GM19395 (cell line): ENCODE measurements at regions not wholly inside any gene's neighbourhood (a gene's known extent, or its start where the extent isn't known, plus 50 kb on each side); places are given as distances from the start of the nearest gene placed in this dataset.
"Not testable (repeated sequence)": the region's sequence is repeated elsewhere in the genome, so short reads cannot be mapped to it uniquely, and the experiment has no call there.

Experiments
- ATAC-seq: cut with Tn5 transposase; IDR thresholded peaks from one replicate; pipeline ENCODE4 v1.9.1; 2021; ENCODE audit warnings: mild to moderate bottlenecking, moderate library complexity; ENCODE audit not compliant: unreplicated experiment

GRCh38 chr2:188645986-188646385 lies 328.2 kb upstream of the COL3A1 start:
- no peak for ATAC-seq

GRCh38 chr2:188647430-188648070 lies 326.6 kb upstream of the COL3A1 start:
- ATAC-seq, result no peak

GRCh38 chr2:188659656-188660406 lies 314.3 kb upstream of the COL3A1 start:
- ATAC-seq, result no peak

- ATAC-seq, result no peak
Observed at GRCh38 chr2:188663301-188663700, 310.9 kb upstream of the COL3A1 start.

- ATAC-seq, result no peak
Observed at GRCh38 chr2:188664416-188664815, 309.8 kb upstream of the COL3A1 start.

DNA sequence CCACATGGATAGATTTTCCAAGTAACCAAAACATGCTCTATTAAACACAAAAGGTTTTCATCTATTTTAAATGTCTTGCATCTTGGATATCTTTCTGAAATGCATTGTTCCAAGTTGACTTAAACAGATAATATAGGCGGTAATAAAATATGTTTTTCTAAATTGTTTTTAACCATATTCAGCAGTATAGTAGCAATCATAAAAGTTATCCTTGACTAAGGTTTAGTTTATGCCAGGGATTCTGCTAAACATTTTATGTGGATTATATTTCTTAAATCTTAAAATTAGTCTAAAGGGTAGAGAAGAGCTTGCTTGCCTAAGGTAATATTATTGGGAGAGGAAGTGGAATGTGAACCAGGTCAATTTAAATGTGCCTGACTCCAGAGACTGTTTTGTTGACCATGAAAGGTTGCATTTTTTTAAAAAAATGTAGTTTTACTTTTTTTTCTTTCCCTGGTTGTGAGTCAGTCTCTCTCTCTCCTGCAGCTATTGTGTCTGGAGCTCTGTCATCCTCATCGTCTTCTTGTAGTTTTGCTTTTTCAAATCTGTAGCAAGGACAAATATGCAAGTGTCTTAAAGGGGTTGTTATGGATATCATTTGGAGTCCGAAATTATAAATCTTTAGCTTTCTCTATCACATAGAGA lies 309.1 kb upstream of the COL3A1 start:
- ATAC-seq, result no peak

GRCh38 chr2:188665727-188666304 lies 308.4 kb upstream of the COL3A1 start:
- no peak for ATAC-seq

DNA sequence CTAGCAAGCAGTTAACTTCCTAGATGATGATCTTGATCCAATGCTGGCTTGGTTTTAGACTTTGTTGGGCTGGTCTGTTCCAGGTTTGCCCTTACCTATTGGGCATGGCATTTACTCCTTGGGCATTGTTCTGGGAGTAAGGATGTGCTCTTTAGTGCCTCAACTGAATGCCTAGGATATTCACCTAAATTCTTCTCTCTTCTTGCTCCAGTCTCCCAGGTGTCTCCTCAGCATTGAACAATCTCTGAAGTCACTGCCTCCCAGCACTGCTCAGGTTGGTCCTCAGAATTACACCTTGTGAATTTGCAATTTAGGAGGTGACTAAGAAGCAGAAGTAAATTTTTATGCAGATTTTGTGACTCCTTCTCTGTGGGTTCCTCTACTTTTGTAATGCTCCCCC lies 307.7 kb upstream of the COL3A1 start:
- no peak for ATAC-seq

DNA sequence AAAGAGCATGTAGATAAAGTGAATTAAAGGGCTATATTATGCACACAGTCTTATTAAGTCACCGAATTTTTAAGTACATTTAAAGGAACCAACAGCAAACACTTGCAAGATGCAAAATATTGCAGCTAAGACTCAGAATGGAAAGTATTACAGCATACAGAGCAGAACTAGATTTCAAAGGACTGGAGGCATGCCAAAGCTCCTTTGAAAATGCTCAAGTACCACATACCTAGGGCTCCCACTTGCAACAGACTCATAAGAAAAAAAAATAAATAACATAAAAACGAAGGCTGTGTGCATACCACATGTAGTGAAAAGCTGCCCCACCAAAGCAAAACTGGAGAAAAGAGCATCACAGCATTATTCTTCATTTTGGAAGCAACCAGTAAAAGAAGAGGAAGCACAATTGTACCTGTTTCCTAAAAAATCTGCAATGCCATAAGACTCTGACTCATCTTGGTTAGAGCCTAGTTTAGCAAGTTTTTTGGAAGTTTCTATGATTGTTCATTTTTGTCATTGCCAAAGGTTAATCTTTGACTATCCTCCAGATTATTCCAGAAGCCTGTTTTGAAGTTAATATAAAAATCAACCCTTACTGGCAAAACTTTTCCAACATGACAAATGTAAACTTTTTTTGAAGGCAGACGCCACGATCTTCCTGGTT lies 306.0 kb upstream of the COL3A1 start:
- ATAC-seq, result no peak

DNA sequence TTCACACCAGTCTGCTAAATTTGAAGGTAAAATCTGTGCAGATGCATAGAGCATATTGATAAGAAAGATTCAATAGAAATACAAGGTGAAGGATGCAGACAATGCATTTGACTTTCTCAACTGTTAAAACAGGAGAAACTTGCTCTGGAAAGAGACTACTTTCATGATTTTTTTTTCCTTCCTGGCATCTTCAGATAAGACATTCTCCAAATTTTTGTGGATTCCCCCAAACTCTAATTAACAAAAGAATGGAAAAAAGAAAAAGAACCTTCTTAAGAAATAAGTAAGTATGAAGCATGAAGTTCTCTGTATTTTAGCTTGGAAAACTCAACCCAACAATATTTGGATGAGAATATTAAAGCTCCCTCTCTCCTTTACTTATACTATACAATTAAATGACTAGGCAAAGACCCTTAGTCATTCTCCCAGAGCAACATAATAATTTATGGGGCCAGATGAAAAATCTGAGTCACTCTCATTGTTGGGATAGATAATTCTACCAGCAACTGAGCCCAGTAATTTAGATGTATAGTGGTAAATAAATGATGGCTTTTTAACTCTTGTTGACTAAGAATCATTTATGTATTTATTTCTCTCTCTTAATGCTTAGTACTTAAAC lies 298.7 kb upstream of the COL3A1 start:
- no peak for ATAC-seq

GRCh38 chr2:188676010-188676400 lies 298.2 kb upstream of the COL3A1 start:
- ATAC-seq, result no peak

- ATAC-seq, result no peak
Observed at GRCh38 chr2:188677142-188677541, 297.0 kb upstream of the COL3A1 start.

DNA sequence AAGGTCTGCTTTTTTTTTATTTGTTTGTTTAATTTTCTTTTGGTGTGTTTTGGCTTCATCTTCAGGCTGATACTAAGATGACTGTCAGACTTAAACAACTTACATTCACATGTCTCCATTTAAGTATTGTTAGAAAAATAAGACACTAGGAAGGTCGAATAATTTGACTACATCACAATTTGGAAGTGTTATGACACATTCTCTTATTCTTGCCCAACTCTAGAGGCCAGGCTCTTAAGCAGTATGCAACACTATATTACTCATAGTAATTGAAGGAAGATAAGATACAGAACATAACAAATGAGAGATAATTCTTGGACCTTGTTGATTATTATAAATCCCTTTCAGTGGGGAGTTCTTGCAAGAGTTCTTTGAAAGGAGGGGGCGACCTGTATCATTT lies 295.3 kb upstream of the COL3A1 start:
- ATAC-seq, result no peak

- no peak for ATAC-seq
Observed at GRCh38 chr2:188682838-188683237, 291.3 kb upstream of the COL3A1 start.

DNA sequence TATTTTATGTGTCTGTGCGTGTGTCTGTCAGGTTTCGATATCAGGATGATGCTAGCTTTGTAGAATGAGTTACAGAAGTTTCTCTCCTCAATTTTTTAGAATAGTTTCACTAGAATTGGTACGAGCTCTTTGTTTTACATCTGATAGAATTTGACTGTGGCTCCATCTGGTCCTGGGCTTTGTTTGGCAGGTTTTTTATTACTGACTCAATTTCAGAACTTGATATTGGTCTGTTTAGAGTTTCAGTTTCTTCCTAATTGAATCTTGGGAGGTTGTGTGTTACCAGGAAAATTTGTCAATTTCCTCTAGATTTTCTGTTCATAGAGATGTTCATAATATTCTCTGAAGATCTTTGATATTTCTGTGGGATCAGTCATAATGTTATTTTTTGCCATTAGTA lies 289.4 kb upstream of the COL3A1 start:
- ATAC-seq, result no peak

DNA sequence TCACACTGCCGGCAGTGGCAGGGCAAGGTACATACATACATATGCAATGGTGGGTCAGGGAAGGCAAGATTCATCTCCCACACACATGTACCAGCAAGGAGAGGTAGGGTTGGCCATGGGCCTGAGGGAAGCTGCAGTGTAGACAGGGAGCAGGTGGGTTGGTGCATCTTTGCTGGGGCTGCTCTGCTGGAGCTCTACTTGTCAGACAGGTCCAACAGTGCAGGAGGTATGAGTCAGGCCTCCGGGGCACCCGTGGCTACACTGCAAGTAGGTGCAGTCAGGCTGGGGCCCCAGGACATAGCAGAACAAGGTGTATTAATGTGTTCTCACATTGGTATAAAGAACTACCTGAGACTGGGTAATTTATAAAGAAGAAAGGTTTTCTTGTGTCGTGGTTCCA lies 281.1 kb upstream of the COL3A1 start:
- no peak for ATAC-seq

DNA sequence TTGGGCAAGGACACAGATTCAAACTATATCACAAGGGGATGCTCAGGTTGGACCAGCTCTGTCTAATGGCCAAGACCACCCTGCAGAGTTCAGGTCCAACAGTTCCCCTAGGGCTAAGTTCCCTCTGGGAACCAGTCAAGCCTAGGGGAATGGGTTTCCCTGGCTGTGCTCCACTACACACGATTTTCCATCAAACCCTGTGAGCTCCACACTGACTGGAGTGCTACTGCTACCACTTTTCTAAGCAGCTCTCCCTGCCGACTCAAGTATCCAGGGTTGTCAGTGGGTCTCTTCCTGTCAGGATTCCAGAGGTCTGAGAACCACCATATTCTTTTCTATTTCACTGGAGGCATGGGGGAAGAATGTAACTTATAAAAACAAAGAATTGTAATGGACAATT lies 280.4 kb upstream of the COL3A1 start:
- no peak for ATAC-seq

DNA sequence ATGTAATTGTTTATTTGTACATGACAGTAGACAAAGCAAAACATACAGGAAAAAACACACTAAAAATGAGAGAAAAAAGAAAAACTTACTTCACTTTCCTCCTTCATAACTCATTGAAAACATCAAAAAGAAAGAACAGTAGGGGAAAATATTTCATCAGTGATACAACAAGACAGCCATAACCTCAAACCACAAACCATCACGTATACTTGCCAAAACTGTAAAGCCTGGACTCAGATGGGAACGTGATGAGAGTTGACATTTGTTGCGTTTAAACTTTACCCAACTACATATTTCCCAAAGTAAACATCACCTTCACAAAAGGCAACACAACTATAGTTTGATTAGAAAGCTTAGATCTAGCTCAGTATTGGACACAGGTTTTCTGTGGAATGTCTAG lies 278.2 kb upstream of the COL3A1 start:
- ATAC-seq, result no peak

DNA sequence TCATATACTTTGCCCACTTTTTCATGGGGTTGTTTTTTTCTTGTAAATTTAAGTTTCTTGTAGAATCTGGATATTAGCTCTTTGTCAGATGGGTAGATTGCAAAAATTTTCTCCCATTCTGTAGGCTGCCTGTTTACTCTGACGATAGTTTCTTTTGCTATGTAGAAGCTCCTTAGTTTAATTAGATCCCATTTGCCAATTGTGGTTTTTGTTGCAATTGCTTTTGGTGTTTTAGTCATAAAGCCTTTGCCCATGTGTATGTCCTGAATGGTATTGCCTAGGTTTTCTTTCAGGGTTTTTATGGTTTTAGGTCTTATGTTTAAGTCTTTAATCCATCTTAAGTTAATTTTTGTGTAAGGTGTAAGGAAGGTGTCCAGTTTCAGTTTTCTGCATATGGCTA lies 276.0 kb upstream of the COL3A1 start:
- ATAC-seq, result not testable (repeated sequence)

DNA sequence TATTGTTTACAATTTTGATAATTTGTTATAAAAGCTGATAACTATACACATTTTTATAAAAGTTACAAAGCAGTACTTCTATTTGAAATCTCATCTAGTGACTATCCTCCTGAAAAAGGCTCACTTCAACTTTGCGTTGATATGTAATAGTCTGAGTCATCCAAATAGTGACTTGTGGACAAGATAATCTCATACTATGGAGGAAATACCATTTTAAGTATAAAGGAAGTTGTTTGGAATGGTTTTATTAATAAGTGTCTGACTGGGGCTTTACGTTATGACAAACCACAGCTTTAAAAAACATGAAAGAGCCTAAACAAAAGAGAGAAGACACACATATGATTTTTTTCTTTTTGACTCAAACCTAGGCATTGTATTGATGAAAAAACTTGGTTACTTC lies 272.3 kb upstream of the COL3A1 start:
- no peak for ATAC-seq

DNA sequence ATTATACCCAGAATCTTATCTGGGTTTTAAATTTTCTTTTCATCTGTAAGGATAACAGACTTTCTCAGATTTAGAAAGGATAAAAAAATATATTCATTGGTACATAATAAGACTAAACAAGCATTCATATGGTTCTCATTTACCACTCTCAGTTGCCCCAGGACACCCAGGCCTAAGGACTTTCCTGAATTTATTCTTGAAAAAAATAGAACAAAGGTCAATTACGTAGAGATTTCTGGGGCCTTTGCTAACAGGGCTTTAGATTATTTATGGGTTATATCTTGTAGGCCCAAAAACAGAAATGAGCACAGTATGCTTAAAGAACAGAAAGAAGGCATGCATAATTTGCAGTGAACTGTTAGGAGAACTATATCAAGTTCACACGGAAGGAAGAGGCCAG lies 269.0 kb upstream of the COL3A1 start:
- ATAC-seq, result no peak
